Fibroblast of peridontal ligament (primary cell): ENCODE measurements at regions not wholly inside any gene's neighbourhood (a gene's known extent, or its start where the extent isn't known, plus 50 kb on each side); places are given as distances from the start of the nearest gene placed in this dataset.

ENCODE experiments used
- DNase-seq: peaks from one replicate; pipeline ENCODE4 v3.0.0-alpha.2; 2010; ENCODE audit errors: extremely low read depth

GRCh38 chr5:5591567-5591966, 169.1 kb downstream of the ICE1 start:
- DNase-seq: no peak

DNA sequence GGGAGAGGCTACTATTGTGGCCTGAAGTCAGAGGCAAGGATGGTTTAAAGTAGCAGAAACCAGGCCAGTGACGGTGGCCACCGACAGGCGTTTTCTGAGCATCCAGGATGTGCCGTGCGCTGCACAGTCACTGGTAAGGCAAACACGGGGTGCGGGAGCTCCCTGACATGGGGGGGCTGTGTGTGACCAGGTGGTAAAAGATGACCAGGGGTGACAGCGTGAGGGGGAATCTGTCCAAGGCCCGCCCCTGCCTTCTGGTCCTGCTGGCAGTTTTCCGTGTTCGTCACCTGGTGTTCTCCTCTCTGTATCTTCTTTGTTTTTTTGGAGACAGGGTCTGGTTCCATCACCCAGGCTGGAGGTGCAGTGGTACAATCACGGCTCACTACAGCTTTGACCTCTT, 167.4 kb downstream of the ICE1 start:
- no peak for DNase-seq

DNA sequence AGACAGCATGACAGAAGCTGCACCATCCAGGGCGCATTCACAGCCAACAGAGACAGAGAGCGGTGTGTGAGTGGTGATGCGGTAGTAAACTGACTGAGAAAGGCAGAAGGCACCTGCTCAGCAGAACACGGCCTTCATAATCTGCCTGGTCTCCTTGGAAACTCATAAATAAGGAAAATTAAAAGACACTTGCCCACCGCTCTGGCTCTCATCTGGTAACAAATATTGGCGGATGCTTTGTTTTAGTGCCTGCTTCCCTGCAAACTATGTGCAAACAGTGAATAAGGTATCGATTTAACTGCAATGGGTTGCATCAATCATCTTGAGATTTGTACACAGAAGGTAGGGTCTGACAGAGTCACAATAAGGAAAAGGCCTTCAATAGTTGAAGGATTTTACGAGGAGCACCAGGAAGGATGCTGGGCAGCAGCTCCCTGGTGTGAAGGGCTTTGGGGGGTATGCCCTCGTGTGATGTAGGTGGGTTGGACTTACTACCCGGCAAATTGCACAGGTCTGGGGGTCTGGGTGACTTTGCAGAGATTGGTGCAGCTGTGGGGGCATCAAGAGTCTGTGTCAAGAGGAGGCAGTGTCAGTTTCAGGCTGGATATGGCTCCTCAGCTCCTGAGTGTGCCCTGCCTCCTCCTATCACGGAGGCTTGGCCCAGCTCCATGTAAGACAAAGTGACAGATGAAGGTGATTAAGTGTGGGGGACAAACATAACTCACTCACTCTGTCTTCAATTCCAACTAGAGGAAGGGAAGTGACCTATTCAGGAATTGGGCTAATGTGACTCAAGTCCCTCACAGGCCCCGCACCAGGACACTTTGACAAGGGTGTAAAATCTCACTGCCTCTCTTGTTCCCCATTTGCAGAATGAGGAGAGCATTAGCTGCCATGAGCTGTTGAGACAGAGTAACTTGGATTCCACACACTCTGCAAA, 166.7 kb downstream of the ICE1 start:
- no peak for DNase-seq

- no peak for DNase-seq
These were observed 165.9 kb downstream of the ICE1 start for GRCh38 chr5:5588386-5588785.

DNA sequence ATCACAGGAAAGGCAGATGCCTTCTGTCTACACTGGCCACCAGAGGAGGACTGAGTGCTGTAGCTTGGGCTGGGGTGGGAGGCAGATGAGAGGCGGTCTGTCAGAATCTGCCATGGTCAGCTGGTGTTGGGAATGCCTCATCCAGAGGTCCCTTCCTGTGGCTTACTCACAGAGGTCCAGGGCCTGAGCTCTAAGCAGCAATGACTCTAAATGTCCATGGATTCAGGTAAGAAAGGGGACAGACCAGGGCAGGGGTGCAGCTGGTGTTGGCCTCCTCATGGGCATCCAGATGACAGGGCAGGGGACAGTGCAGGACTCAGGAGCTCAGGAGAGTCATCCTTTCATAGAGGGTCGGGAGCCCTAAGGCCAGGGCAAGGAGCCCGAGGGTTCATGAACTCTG, 165.0 kb downstream of the ICE1 start:
- DNase-seq: no peak

GRCh38 chr5:5586721-5587120, 164.2 kb downstream of the ICE1 start:
- DNase-seq: no peak

GRCh38 chr5:5585751-5586341, 163.4 kb downstream of the ICE1 start:
- no peak for DNase-seq

GRCh38 chr5:5584751-5585150, 162.3 kb downstream of the ICE1 start:
- no peak for DNase-seq

DNA sequence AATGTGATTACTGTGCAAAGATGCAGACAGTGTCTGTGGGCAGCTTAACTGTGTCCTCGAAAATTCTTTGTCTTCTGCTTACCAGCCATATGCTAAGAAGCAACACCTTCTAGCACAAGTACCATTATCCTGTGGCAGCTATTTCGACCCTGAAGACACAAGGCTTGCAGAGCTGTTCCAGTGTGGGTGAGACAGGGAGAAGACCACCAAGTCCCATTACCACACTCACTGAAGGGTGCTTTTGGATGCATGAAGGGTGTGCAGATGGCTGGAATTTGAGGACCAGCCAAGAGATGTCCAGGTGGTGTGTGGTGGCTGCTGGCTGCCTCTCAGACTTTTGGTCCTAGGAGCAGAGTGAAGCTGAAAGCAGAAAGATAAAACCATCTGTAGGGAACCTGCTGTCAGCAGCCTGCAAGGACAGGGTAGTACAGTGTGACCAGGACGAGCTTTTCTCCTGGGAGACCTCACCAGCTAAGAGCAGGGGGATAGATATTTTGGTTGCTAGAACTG, 161.8 kb downstream of the ICE1 start:
- no peak for DNase-seq

GRCh38 chr5:5583832-5584231, 161.4 kb downstream of the ICE1 start:
- no peak for DNase-seq

DNA sequence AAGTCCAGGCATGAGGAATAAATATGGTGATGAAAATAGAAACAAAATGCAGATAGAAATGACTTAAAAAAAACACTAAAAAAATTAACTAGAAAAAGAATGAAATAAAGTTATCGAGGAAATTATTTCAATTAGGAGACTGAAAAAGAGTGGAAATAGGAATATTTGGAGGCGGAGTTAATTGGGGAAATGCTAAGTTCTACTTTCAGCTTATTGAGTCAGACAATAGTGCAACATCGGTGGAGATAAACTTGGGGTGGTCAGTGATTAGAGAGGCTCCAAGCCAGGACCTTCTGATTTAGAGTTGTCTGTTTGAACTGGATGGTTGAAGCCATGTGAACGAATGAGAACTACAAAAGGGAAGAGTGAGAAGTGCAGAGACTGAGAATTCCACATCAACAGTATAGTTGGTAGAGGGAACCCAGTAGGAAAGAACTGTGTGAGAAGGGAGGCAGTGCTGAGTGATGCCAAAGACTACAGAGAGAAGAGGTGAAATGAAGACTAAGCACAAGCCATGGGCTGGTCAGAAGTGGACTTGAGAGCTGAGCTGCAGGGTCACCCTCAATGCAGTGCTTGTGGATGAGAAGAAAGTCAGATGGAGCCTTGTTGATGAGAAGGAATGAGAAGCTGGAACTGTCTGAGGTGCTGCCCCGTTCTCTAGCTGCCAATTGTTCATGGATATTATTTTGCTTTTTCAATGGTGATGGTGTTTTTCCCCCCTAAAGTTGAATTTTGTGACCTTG, 160.7 kb downstream of the ICE1 start:
- DNase-seq: no peak

DNA sequence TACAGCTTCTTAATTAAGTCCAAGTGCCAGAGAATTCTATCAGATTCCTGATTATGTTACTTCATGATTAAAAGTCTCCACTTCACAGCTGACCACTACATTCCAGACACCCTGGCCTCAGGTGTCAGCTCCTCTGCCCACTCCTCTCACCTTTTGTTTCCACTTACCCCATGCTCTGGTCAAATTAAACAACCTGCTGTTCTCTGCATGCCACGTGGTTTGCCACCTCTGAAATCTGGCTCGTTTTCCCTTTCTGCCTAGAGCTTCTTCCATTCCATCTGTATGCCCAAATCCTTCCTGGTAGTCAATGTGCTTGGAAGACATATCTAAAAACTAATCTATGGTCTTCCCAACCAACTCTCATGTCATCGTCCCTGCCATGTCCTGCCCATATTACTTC, 158.6 kb downstream of the ICE1 start:
- no peak for DNase-seq

DNA sequence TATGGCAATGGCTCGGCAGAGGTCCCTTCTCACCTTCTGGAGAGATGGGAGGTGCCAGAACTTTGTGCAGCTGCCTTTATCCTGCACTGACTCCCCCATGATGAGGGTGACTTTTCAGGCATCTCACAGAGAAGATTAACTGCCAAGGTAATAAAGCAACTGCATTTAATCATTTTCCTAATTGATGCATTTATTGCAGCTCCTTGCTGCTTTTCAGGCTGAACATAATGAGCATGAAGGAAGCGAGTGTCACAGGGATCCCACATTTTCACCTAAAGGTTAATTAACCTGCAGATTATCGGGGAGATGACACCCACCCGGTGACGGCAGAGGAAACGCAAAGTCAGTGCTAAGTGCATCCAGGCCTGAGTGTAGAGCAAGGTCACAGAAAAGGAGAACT, 154.3 kb downstream of the ICE1 start:
- no peak for DNase-seq

- no peak for DNase-seq
These were observed 153.0 kb downstream of the ICE1 start for GRCh38 chr5:5575461-5575860.

- no peak for DNase-seq
These were observed 151.4 kb downstream of the ICE1 start for GRCh38 chr5:5573798-5574380.

DNA sequence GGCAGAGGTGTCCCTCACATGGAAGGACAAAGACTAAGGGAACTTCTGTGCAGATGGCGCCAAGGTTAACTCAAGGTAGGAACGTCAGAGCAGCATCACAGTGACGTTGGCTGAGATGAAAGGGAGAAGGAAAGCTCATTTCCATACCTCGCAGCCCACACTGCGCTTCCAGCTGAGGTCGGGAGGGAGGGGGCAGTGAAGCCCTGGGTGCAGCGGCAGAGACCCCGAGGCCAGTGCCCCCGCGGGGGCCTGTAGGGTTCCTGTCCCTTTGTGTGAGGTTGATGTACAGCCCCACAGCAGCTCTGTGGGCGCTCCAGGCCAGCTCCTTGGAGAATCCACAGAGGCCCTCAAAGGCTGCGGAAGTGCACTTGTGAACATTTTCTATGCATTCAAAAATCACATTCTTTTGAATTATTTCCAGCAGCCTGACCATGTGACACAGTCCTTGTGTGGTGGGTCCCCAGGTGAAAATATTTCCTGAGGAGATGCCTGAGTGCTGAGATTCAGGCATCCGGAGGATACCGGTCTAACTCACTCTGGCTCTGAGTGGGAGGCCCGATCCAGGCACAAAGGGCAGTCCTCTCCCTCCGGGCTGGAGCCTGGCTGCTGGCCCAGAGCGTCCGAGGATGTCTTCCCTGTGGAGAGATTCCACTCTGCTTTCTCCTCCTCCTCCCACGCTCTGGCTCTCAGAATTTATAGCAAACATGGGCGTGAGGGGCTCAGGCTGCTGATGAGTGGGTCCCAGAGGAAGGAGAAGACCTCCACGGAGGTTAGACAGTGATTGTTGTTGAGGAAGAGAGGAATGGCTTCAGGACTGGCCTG, 150.7 kb downstream of the ICE1 start:
- DNase-seq: no peak

DNA sequence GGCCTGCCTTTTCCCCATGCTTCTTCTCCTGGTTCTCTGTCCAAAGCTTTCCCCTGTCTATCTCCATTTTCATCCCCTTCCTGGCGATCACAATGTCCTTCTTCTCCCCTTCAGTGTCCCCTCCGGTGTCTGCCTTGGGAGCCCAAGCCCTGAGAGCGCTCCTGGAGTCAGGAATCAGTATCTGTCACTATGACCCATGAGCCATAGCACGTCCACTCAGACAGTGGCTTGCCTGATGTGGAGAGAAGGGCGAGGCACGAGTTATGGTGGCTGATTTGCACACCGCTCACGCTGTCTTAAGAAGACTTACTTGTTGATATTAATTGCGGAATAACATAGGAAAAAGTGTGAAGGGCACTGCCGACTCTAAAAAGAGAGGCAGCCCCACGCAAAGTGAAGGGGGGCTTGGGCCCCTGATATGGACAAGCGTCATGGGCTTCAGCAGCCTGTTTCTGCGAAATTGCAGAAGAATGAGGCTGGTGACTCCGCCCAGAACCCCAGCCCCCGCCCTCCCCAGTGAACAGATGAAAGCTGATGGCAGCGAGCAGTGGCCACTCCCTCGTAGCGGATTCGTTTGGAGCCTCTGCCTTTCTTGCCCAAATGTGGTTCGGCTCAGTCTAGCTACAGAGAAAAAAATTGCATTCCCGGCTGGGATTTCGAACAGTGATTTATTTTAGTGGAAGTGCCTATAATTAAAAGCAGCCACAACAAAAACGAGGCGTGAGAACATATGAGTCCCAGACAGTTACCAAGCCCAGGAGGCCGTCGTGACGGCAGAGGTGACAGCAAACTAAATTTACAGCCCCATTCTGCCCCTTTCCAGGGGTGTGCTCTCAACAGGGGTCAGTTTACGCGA, 149.8 kb downstream of the ICE1 start:
- DNase-seq: no peak

- DNase-seq: no peak
These were observed 148.2 kb downstream of the ICE1 start for GRCh38 chr5:5570646-5571045.

- no peak for DNase-seq
These were observed 142.4 kb downstream of the ICE1 start for GRCh38 chr5:5564898-5565297.

- no peak for DNase-seq
These were observed 137.5 kb downstream of the ICE1 start for GRCh38 chr5:5560016-5560415.
